H1 (cell line): ENCODE measurements at regions not wholly inside any gene's neighbourhood (a gene's known extent, or its start where the extent isn't known, plus 50 kb on each side); places are given as distances from the start of the nearest gene placed in this dataset.

Source experiments
- CTCF ChIA-PET: fragments of 300-600 bp; sonication (Branson Sonifier 250); formaldehyde crosslinking; loops from one replicate; lab custom pipeline; 2021; ENCODE audit not compliant: partially characterized antibody; lab: Charles Lee
- POLR2A ChIA-PET: fragments of 300-600 bp; sonication (Branson Sonifier 250); formaldehyde crosslinking; loops from one replicate; lab custom pipeline; 2021; ENCODE audit warnings: inconsistent platforms; ENCODE audit not compliant: partially characterized antibody; lab: Charles Lee
- DNase-seq, 2 experiments: peaks; one replicate each; pipeline versions ENCODE4 v3.0.0 to v3.0.0-alpha.2; 2010 to 2022; ENCODE audit warnings: low spot score in 2 of 2, low read depth in 1 of 2, mixed read lengths in 1 of 2
- FAIRE-seq: peaks from 2 replicates; lab custom pipeline; 2011; peaks lifted over from hg19 to GRCh38; lab: Jason Lieb, UNC
- H2AFZ ChIP-seq: 2 replicates; pipeline ENCODE4 v1.8.1; 2012; ENCODE audit warnings: low read length, inconsistent platforms
- H2AK5ac ChIP-seq: 2 replicates; pipeline ENCODE4 v1.6.1; 2013; ENCODE audit warnings: low read depth, low read length
- H2BK120ac ChIP-seq: replicated peaks from 2 replicates; pipeline ENCODE3; 2013; ENCODE audit warnings: low read depth, low read length, inconsistent platforms
- H2BK12ac ChIP-seq: 2 replicates; pipeline ENCODE4 v1.6.1; 2013; ENCODE audit warnings: low read depth, low read length
- H2BK15ac ChIP-seq: 2 replicates; pipeline ENCODE4 v1.6.1; 2013; ENCODE audit warnings: low read length
- H2BK20ac ChIP-seq: 2 replicates; pipeline ENCODE4 v1.6.1; 2013; ENCODE audit warnings: low read length
- H2BK5ac ChIP-seq: 2 replicates; pipeline ENCODE4 v1.6.1; 2013; ENCODE audit warnings: low read depth, low read length
- H3K14ac ChIP-seq: 2 replicates; pipeline ENCODE4 v1.6.1; 2013; ENCODE audit warnings: inconsistent platforms; ENCODE audit not compliant: insufficient read length
- H3K18ac ChIP-seq: 2 replicates; pipeline ENCODE4 v1.6.1; 2013; ENCODE audit warnings: low read length; ENCODE audit errors: extremely low read depth
- H3K23ac ChIP-seq: 2 replicates; pipeline ENCODE4 v1.6.1; 2013; ENCODE audit warnings: inconsistent platforms; ENCODE audit not compliant: insufficient read length
- H3K23me2 ChIP-seq: 2 replicates; pipeline ENCODE4 v1.6.1; 2013; ENCODE audit warnings: low read depth, low read length
- H3K27ac ChIP-seq: 2 replicates; pipeline ENCODE4 v1.6.1; 2011; ENCODE audit warnings: low read depth, low read length, inconsistent platforms
- H3K27me3 ChIP-seq, 4 experiments: replicated peaks in 1 of 4; 1 replicate in 1 of 4; 2 replicates in 3 of 4; pipeline versions ENCODE4 v1.6.1 to v1.8.1; 2011 to 2013; ENCODE audit warnings: low read length in 3 of 4, mild to moderate bottlenecking in 3 of 4, inconsistent platforms in 2 of 4, mixed read lengths in 2 of 4, moderate library complexity in 1 of 4; ENCODE audit not compliant: control insufficient read depth in 3 of 4, insufficient read depth in 3 of 4; ENCODE audit errors: extremely low read depth in 1 of 4
- H3K36me3 ChIP-seq, 4 experiments: 2 replicates each; pipeline versions ENCODE4 v1.6.1 to v1.8.1; 2011 to 2013; ENCODE audit warnings: mild to moderate bottlenecking in 4 of 4, low read length in 3 of 4, moderate library complexity in 2 of 4, control low read depth in 1 of 4, inconsistent platforms in 1 of 4; ENCODE audit not compliant: insufficient read depth in 4 of 4, control insufficient read depth in 2 of 4
- H3K4ac ChIP-seq: replicated peaks from 2 replicates; pipeline ENCODE3; 2013; ENCODE audit warnings: low read length, low read depth, mixed read lengths, inconsistent platforms; ENCODE audit not compliant: insufficient read length
- H3K4me1 ChIP-seq, 4 experiments: replicated peaks in 1 of 4; 1 replicate in 1 of 4; 2 replicates in 3 of 4; pipeline versions ENCODE4 v1.6.1 to v1.8.1; 2011 to 2013; ENCODE audit warnings: low read length in 3 of 4, inconsistent platforms in 2 of 4, mixed read lengths in 1 of 4; ENCODE audit not compliant: insufficient read depth in 4 of 4, control insufficient read depth in 3 of 4
- H3K4me2 ChIP-seq, 2 experiments: 2 replicates each; pipeline versions ENCODE4 v1.6.1 to v1.8.1; 2011 to 2013; ENCODE audit warnings: low read depth in 2 of 2, low read length in 2 of 2, control low read depth in 1 of 2, inconsistent platforms in 1 of 2, mild to moderate bottlenecking in 1 of 2; ENCODE audit not compliant: insufficient read depth in 1 of 2
- H3K4me3 ChIP-seq, 4 experiments: fragments of 200-600, 300-600 bp in 1 of 4; sonication (generic), shearing (Covaris generic), sonication (Bioruptor Twin) in 1 of 4; 2 replicates each; pipeline versions ENCODE4 v1.5.1 to v1.8.1; 2011 to 2016; ENCODE audit warnings: low read length in 4 of 4, low read depth in 3 of 4, control low read depth in 2 of 4, inconsistent platforms in 2 of 4, mild to moderate bottlenecking in 2 of 4, mixed read lengths in 1 of 4, moderate library complexity in 1 of 4; ENCODE audit not compliant: insufficient read depth in 2 of 4; ENCODE audit errors: extremely low read depth in 1 of 4
- H3K56ac ChIP-seq: replicated peaks from 2 replicates; pipeline ENCODE3; 2013; ENCODE audit warnings: low read depth, mild to moderate bottlenecking, mixed read lengths, low read length, inconsistent platforms; ENCODE audit not compliant: insufficient read length
- H3K79me1 ChIP-seq: 2 replicates; pipeline ENCODE4 v1.6.1; 2013; ENCODE audit warnings: low read depth, low read length, control low read depth
- H3K79me2 ChIP-seq, 2 experiments: 2 replicates each; pipeline versions ENCODE4 v1.6.1 to v1.8.1; 2012 to 2013; ENCODE audit warnings: low read length in 2 of 2, mild to moderate bottlenecking in 2 of 2, inconsistent platforms in 1 of 2; ENCODE audit not compliant: insufficient read depth in 2 of 2, control insufficient read depth in 1 of 2
- H3K9ac ChIP-seq, 4 experiments: replicated peaks in 1 of 4; 1 replicate in 1 of 4; 2 replicates in 3 of 4; pipeline versions ENCODE4 v1.6.1 to v1.8.1; 2011 to 2013; ENCODE audit warnings: low read depth in 3 of 4, low read length in 3 of 4, control low read depth in 2 of 4, mild to moderate bottlenecking in 2 of 4, moderate library complexity in 2 of 4, inconsistent platforms in 1 of 4; ENCODE audit errors: extremely low read depth in 1 of 4
- H3K9me3 ChIP-seq, 2 experiments: 2 replicates each; pipeline versions ENCODE4 v1.6.1 to v1.8.1; 2012 to 2013; ENCODE audit warnings: mild to moderate bottlenecking in 2 of 2, moderate library complexity in 2 of 2, control low read depth in 1 of 2, inconsistent platforms in 1 of 2, low read depth in 1 of 2, low read length in 1 of 2, mixed read lengths in 1 of 2; ENCODE audit not compliant: insufficient read depth in 2 of 2
- H4K20me1 ChIP-seq, 2 experiments: replicated peaks in 1 of 2; 2 replicates each; pipeline versions ENCODE3 to v1.8.1; 2011 to 2013; ENCODE audit warnings: inconsistent platforms in 2 of 2, low read length in 2 of 2, mild to moderate bottlenecking in 1 of 2; ENCODE audit not compliant: insufficient read depth in 2 of 2, control insufficient read depth in 1 of 2
- H4K5ac ChIP-seq: 2 replicates; pipeline ENCODE4 v1.6.1; 2013; ENCODE audit warnings: low read length, low read depth, mixed read lengths, inconsistent platforms; ENCODE audit not compliant: insufficient read length
- H4K8ac ChIP-seq: 2 replicates; pipeline ENCODE4 v1.8.0; 2013; ENCODE audit warnings: mild to moderate bottlenecking, moderate library complexity, low read length, inconsistent platforms; ENCODE audit not compliant: insufficient read depth; ENCODE audit errors: extremely low read depth
- H4K91ac ChIP-seq: replicated peaks from 2 replicates; pipeline ENCODE3; 2013; ENCODE audit warnings: low read length, mixed read lengths, inconsistent platforms; ENCODE audit not compliant: insufficient read length
- BACH1 ChIP-seq: IDR thresholded peaks from 2 replicates; pipeline ENCODE4 v1.6.1; 2012; ENCODE audit warnings: low read length, improper control_type of control experiment
- CBX8 ChIP-seq: fragments of 300-800, 300-1000 bp; sonication (generic); IDR thresholded peaks from 2 replicates; pipeline ENCODE4 v1.7.1; 2016; ENCODE audit warnings: low read depth, low read length, borderline replicate concordance
- GABPA ChIP-seq: IDR thresholded peaks from 2 replicates; pipeline ENCODE4 v1.6.1; 2011; ENCODE audit warnings: mild to moderate bottlenecking, low read length, moderate library complexity, borderline replicate concordance; ENCODE audit not compliant: insufficient read depth
- MAX ChIP-seq: IDR thresholded peaks from 2 replicates; pipeline ENCODE4 v1.6.1; 2012; ENCODE audit warnings: inconsistent platforms
- POLR2AphosphoS5 ChIP-seq: IDR thresholded peaks from 2 replicates; pipeline ENCODE4 v1.6.1; 2011; ENCODE audit warnings: low read depth, low read length
- RFX5 ChIP-seq: IDR thresholded peaks from 2 replicates; pipeline ENCODE4 v1.6.1; 2011; ENCODE audit warnings: low read depth, low read length, improper control_type of control experiment, borderline replicate concordance
- SIN3A ChIP-seq, 2 experiments: IDR thresholded peaks in 1 of 2; conservative IDR thresholded peaks in 1 of 2; 2 replicates each; pipeline ENCODE4 v1.6.1; 2011 to 2012; ENCODE audit warnings: low read length in 2 of 2, improper control_type of control experiment in 1 of 2, low read depth in 1 of 2, mild to moderate bottlenecking in 1 of 2
- SIRT6 ChIP-seq: IDR thresholded peaks from one replicate; pipeline ENCODE4 v1.7.1; 2012; ENCODE audit warnings: low read length, inconsistent platforms
- SIX5 ChIP-seq: IDR thresholded peaks from 2 replicates; pipeline ENCODE4 v1.6.1; 2011; ENCODE audit warnings: mild to moderate bottlenecking, low read depth, low read length
- SP1 ChIP-seq: IDR thresholded peaks from 2 replicates; pipeline ENCODE4 v1.6.1; 2011; ENCODE audit warnings: low read depth, low read length
- SP4 ChIP-seq: IDR thresholded peaks from 2 replicates; pipeline ENCODE4 v1.6.1; 2012; ENCODE audit warnings: low read length, inconsistent platforms
- WGBS, 2 experiments: shearing (Covaris generic) in 1 of 2; methylation state at CpG; one replicate each; pipeline versions ENCODE4 v1.1.6 to v1.1.7; 2013 to 2015; ENCODE audit warnings: low lambda C conversion rate in 2 of 2, mixed read lengths in 2 of 2, inconsistent platforms in 1 of 2, low coverage in 1 of 2, missing lambda C conversion rate in 1 of 2; ENCODE audit not compliant: insufficient replicate concordance in 2 of 2, insufficient coverage in 1 of 2, insufficient read length in 1 of 2; ENCODE audit errors: extremely low coverage in 1 of 2, missing lambda C conversion rate in 1 of 2; 5-methylcytosine and 5-hydroxymethylcytosine counted together
- TF ChIP-seq, protein P1 (sequence below): IDR thresholded peaks from 2 replicates; pipeline ENCODE4 v1.6.1; 2012; ENCODE audit warnings: inconsistent platforms
- TF ChIP-seq, protein P2 (sequence below): IDR thresholded peaks from 2 replicates; pipeline ENCODE4 v1.6.1; 2012; ENCODE audit warnings: low read length, inconsistent platforms

DNA sequence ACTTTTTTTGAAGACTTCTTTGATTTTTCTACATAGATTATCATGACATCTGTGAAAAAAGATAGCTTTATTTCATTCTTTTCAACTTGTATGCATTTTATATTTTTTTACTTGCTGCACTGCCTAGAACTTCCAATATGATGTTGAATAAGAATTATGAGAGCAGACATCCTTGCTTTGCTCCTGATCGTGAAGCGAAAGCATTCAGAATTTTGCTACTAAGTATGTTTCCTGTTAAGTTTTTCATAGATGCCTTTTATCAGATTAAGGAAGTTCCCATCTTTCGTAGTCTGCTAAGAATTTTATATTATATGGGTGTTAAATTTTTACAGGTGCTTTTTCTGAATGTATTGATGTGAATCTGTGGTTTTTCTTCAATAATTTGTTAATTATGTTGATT, 163.4 kb upstream of the GADL1 start:
- no peak for FAIRE-seq
- Histone ChIP-seq H2BK5ac (no peak overlapping the region), H3K18ac (no peak overlapping the region), H4K20me1 (no peaks in the 10 kb centered on the region), H4K5ac (no peak overlapping the region), H3K4me1 (peaks cover 0 to 4% (median 1%) of the 10 kb centered on the region in 4 experiments; a peak in 3 of 7 replicates), H3K27ac (no peak overlapping the region), H4K8ac (no peak overlapping the region), H3K4ac (no peak overlapping the region), H2BK120ac (no peak overlapping the region), H3K4me3 (no peak overlapping the region), H3K36me3 (no peaks in the 10 kb centered on the region; a peak in 1 of 8 replicates), H2AK5ac (no peak overlapping the region), H3K9ac (no peak overlapping the region), H3K79me2 (no peaks in the 10 kb centered on the region), H3K27me3 (no peaks in the 10 kb centered on the region), H3K9me3 (peaks cover 3 to 5% of the 10 kb centered on the region in 2 experiments; a peak in 1 of 4 replicates), H4K91ac (no peak overlapping the region), H2AFZ (no peak overlapping the region), H3K4me2 (no peak overlapping the region), H3K23ac (no peak overlapping the region), H2BK20ac (no peak overlapping the region), H2BK12ac (no peak overlapping the region), H3K14ac (no peak overlapping the region), H2BK15ac (no peak overlapping the region), H3K56ac (no peak overlapping the region), H3K79me1 (no peaks in the 10 kb centered on the region), H3K23me2 (no peaks in the 10 kb centered on the region)
- ChIA-PET POLR2A (no interaction called here), CTCF (interaction anchor here (0.6 to 1.2 kb wide), 2 partner anchors 132 to 312 kb away, joined by 3 to 4 read pairs; no protein-coding TSS in a partner anchor)
- WGBS, 2 experiments, result 91% methylated on average over 3 of the region's 3 CpGs; no CpG with 5 or more reads in 1 of the 2 experiments
- no peak for DNase-seq
- TF ChIP-seq SP4, result no peak
- TF ChIP-seq, protein P1, sequence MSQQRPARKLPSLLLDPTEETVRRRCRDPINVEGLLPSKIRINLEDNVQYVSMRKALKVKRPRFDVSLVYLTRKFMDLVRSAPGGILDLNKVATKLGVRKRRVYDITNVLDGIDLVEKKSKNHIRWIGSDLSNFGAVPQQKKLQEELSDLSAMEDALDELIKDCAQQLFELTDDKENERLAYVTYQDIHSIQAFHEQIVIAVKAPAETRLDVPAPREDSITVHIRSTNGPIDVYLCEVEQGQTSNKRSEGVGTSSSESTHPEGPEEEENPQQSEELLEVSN, result no peak
- no peak for TF ChIP-seq SIN3A (conservative IDR thresholded peaks at IDR 0.05 in 1 of 2, IDR thresholded peaks at IDR 0.05 in 1 of 2; ENCODE audit: low read depth in 1 of 2, low read length in 2 of 2)
- TF ChIP-seq, protein P2, sequence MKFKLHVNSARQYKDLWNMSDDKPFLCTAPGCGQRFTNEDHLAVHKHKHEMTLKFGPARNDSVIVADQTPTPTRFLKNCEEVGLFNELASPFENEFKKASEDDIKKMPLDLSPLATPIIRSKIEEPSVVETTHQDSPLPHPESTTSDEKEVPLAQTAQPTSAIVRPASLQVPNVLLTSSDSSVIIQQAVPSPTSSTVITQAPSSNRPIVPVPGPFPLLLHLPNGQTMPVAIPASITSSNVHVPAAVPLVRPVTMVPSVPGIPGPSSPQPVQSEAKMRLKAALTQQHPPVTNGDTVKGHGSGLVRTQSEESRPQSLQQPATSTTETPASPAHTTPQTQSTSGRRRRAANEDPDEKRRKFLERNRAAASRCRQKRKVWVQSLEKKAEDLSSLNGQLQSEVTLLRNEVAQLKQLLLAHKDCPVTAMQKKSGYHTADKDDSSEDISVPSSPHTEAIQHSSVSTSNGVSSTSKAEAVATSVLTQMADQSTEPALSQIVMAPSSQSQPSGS, result no peak
- TF ChIP-seq MAX, result no peak
- TF ChIP-seq SIX5, result no peak
- no peak for TF ChIP-seq SP1
- no peak for TF ChIP-seq CBX8
- no peak for TF ChIP-seq SIRT6
- TF ChIP-seq BACH1, result no peak
- no peak for TF ChIP-seq GABPA
- no peak for TF ChIP-seq POLR2AphosphoS5
- TF ChIP-seq RFX5, result no peak
